ENCODE measurements at regions not wholly inside any gene's neighbourhood (a gene's known extent, or its start where the extent isn't known, plus 50 kb on each side); places are given as distances from the start of the nearest gene placed in this dataset.

DNA sequence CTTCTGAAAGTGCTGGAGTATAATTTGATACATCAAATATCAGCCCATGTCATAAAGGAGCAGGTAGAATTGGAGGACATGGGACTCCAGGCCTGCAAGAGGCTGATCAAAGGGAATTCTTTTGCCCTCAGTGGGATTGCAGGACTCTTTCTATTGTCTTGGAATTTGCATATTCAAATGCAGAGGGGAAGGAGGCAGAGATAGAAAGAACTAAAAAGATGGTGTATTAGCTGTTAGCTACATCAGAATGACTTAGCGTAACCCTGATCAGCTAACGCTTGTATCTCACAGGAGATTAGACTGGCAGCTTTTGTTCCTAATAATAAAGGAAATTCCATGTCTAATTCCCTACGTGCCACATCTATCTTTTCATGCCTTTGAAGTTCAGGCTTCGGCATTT, 1014.7 kb upstream of the RBFOX1 start:
- TF ChIP-seq, protein P1, sequence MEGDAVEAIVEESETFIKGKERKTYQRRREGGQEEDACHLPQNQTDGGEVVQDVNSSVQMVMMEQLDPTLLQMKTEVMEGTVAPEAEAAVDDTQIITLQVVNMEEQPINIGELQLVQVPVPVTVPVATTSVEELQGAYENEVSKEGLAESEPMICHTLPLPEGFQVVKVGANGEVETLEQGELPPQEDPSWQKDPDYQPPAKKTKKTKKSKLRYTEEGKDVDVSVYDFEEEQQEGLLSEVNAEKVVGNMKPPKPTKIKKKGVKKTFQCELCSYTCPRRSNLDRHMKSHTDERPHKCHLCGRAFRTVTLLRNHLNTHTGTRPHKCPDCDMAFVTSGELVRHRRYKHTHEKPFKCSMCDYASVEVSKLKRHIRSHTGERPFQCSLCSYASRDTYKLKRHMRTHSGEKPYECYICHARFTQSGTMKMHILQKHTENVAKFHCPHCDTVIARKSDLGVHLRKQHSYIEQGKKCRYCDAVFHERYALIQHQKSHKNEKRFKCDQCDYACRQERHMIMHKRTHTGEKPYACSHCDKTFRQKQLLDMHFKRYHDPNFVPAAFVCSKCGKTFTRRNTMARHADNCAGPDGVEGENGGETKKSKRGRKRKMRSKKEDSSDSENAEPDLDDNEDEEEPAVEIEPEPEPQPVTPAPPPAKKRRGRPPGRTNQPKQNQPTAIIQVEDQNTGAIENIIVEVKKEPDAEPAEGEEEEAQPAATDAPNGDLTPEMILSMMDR (tag by site-specific recombination; IDR thresholded peaks at IDR 0.05) = no peak
- TF ChIP-seq ZNF664 (tag by site-specific recombination; IDR thresholded peaks at IDR 0.05) (no peak), TCF7L2 (IDR thresholded peaks at IDR 0.05; ENCODE audit: borderline replicate concordance, low read depth, low read length) (no peak), ZNF660 (tag by site-specific recombination; IDR thresholded peaks at IDR 0.05) (no peak), SETDB1 (IDR thresholded peaks at IDR 0.05; ENCODE audit: insufficient read length, low read length) (no peak), ZNF146 (tag by site-specific recombination; IDR thresholded peaks at IDR 0.05) (no peak)

Measured in HEK293 (cell line).